ENCODE measurements at regions not wholly inside any gene's neighbourhood (a gene's known extent, or its start where the extent isn't known, plus 50 kb on each side); places are given as distances from the start of the nearest gene placed in this dataset.

DNA sequence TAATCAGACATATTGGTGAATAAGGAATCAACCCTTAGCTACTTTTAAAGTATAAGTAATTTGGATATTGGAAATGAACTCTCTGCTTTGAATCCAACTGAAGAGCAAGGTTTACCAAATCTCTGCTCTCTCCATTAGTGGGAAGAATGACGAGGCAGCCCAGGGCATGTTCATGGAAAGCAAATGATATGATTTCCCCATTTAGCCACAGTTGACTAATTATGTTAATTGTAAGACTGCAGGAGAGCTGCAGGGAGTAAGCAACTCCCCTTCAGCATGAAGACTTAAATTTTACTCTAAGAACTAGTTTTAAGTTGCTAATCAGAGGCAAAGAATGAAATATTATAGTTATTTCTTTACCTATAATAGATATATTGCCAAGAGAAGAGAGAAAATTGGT lies 194.3 kb upstream of the CD180 start:
- TF ChIP-seq, protein P1, sequence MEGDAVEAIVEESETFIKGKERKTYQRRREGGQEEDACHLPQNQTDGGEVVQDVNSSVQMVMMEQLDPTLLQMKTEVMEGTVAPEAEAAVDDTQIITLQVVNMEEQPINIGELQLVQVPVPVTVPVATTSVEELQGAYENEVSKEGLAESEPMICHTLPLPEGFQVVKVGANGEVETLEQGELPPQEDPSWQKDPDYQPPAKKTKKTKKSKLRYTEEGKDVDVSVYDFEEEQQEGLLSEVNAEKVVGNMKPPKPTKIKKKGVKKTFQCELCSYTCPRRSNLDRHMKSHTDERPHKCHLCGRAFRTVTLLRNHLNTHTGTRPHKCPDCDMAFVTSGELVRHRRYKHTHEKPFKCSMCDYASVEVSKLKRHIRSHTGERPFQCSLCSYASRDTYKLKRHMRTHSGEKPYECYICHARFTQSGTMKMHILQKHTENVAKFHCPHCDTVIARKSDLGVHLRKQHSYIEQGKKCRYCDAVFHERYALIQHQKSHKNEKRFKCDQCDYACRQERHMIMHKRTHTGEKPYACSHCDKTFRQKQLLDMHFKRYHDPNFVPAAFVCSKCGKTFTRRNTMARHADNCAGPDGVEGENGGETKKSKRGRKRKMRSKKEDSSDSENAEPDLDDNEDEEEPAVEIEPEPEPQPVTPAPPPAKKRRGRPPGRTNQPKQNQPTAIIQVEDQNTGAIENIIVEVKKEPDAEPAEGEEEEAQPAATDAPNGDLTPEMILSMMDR (IDR thresholded peaks at IDR 0.05; ENCODE audit: insufficient read depth, low read depth, low read length), result no peak
- no peak for TF ChIP-seq EZH2 (IDR thresholded peaks at IDR 0.05; ENCODE audit: insufficient read depth, low read length)

All from astrocyte (in vitro differentiated cells and primary cell).